Posterior cingulate gyrus (tissue), 11 donors: ENCODE measurements at regions not wholly inside any gene's neighbourhood (a gene's known extent, or its start where the extent isn't known, plus 50 kb on each side); places are given as distances from the start of the nearest gene placed in this dataset.

Experiments
- DNase-seq, 10 donors: peaks; one replicate each; pipeline versions ENCODE4 v3.0.0 to v3.0.0-alpha.2; 2020 to 2021; ENCODE audit warnings: mixed read lengths in 3 of 10
- intact Hi-C: fragments of 100-400 bp; cut with DNase I; formaldehyde crosslinking; loops from one replicate; pipeline ENCODE4 v1.15.1; 2023

DNA sequence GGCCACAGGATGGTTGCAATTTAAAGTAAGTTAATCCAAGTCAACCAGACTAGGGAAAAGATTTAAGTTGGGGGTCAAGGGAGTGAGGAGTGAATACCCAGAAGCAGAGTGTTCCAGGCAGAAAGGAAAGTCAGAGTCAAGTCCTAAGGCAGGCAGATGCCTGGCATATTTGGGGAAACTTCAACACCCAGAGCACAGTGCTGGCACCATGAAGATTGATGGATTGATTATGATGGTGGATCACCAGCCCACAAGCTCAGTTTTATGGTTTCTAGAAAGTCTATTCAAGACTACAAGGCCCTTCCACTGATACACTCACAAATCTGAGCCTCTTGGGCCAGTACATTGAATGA is 100.1 kb upstream of the DUSP10 start:
- DNase-seq = no peak
- intact Hi-C loops = no loop called here

- intact Hi-C loops = no loop called here
- no peak for DNase-seq
Observed at GRCh38 chr1:221841251-221841982, 99.5 kb upstream of the DUSP10 start.

GRCh38 chr1:221840511-221841243 is 98.8 kb upstream of the DUSP10 start:
- intact Hi-C loops = no loop called here
- no peak for DNase-seq

- DNase-seq = no peak
- intact Hi-C loops = no loop called here
Observed at GRCh38 chr1:221839782-221840395, 98.0 kb upstream of the DUSP10 start.

DNA sequence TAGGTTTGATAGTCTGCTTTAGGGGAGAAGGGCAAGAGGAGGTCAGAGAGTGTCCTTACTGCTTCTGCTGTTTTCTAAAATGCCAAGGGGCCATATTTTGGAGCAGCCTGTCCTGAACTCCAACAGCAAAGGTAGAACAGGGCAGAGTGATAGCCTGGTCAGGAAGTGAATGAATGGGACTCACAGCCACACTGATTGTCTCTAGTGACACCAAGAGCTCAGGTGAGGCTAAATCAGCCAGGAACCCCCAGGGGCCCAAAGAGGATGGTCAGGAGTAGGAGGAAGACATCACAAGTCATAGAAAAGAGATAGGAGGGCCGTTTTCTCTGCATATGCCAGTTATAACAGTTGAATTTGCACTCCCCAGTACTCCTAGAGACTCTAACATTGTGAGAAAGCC is 97.4 kb upstream of the DUSP10 start:
- DNase-seq = no peak
- intact Hi-C loops = no loop called here

- intact Hi-C loops = no loop called here
- no peak for DNase-seq
Observed at GRCh38 chr1:221837896-221838295, 96.0 kb upstream of the DUSP10 start.

GRCh38 chr1:221834698-221835513 is 93.0 kb upstream of the DUSP10 start:
- DNase-seq = no peak
- intact Hi-C loops = no loop called here

- no peak for DNase-seq
- intact Hi-C loops = no loop called here
Observed at GRCh38 chr1:221832617-221833016, 90.7 kb upstream of the DUSP10 start.

- intact Hi-C loops = no loop called here
- DNase-seq = no peak
Observed at GRCh38 chr1:221832151-221832550, 90.3 kb upstream of the DUSP10 start.

DNA sequence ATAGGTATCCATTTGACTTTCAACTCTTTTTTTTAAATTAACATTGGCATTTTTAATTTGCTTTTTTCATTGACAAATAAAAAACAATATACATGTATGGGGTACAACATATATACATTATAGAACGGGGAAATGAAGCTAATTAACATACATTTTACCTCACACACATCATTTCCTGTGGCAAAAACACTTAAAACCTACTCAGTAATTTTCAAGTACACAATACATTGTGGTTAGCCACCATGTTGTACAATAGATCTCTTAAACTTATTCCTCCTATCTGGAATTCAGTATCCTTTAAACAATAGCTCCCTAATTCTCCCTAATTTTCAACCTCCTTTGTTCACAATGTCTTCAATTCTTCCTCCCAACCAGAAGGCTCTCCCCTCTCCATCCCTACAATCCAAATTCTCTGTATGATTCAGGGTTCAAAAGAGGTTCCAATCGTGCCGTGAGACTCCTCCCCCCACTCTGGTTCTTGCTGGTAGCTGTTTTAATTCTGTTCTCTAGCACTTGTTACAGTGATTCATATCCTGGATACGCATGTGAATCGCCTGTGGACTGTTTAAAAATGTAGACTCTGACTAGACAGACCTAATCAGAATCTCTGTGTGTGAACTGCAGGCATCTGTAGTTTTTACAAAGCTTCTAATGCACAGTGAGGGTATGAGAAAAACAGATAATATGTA is 87.6 kb upstream of the DUSP10 start:
- intact Hi-C loops = no loop called here
- no peak for DNase-seq

- intact Hi-C loops = no loop called here
- no peak for DNase-seq
Observed at GRCh38 chr1:221827307-221827642, 85.4 kb upstream of the DUSP10 start.

GRCh38 chr1:221824909-221825308 is 83.0 kb upstream of the DUSP10 start:
- no peak for DNase-seq
- intact Hi-C loops = no loop called here

DNA sequence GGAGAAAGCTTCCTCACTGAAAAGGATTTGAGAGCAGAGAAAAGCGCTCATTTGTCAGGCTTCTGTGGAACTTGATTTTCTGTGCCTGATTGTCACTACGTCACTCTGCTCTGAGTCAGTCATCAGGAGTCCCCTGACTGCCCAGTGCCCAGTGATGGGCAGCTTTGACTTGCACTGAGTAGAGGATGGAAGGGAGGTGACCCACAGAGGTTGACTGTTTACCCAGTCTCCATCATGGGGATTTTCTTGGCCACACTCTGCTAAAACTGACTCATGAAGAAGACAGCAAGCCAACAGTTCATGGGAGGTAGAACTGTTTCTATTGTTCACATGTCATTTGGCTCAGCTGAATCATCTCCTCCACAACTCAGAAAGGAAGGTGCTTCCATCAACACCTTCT is 82.1 kb upstream of the DUSP10 start:
- no peak for DNase-seq
- intact Hi-C loops = no loop called here

DNA sequence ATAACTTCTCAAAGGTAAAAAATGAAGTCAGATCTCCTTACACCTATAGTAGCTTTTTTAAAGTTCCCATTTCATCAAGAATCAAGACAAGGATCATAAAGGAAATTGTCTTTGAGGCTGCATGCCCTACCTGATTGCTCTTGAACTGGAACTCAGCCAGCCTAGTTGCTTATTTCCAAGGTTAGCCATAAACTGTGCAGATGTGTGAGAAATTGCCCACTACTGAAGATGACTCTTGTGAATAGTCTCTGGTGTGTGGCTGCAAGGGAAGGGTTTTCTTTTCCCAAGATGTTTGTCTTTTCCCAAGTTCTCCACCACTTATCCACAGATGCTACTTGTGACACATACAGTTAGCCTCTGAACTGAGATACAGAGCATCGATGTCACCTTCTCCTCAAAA is 81.7 kb upstream of the DUSP10 start:
- intact Hi-C loops = no loop called here

GRCh38 chr1:221823149-221823548 is 81.3 kb upstream of the DUSP10 start:
- DNase-seq = no peak
- intact Hi-C loops = no loop called here

More for the DNA sequence above, 81.7 kb upstream of the DUSP10 start:
- DNase-seq = no peak

DNA sequence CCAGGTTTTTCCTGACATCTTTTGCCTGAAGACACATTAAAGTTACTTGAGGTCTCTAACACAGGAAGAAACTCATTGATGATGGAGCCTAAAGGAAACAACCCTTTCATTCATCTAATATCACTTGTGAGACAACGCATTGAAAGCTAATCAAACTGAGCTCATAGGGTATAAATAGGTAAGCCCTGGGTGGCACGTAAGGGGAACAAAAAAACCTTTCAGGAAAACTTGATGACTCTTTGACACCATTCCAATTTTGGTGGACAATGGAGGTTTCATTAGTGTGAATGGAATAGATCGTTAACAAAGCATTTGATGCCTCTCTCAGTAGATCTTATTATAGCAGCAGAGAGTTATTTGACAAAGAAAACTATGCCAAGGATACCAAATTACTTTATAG is 80.7 kb upstream of the DUSP10 start:
- DNase-seq = no peak
- intact Hi-C loops = no loop called here

DNA sequence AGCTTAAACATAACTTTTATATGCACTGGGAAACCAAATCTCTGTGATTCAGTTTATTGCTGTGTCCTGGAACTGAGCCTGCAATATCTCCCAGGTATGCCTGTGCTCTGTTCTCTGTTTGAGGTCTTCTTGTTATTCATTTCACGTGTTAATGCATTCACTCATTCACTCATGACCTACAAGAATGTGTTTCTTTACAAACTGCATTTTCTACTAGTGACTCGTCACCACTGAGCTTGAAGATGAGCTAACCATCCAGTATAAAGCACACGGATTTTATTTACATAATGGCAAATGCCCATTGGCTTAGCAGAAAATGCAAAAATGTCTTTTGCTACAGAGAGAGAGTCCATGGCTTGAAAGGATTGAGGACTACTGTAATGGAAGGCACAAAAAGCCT is 75.0 kb upstream of the DUSP10 start:
- intact Hi-C loops = no loop called here
- no peak for DNase-seq

GRCh38 chr1:221815660-221816059 is 73.8 kb upstream of the DUSP10 start:
- DNase-seq = no peak
- intact Hi-C loops = no loop called here

DNA sequence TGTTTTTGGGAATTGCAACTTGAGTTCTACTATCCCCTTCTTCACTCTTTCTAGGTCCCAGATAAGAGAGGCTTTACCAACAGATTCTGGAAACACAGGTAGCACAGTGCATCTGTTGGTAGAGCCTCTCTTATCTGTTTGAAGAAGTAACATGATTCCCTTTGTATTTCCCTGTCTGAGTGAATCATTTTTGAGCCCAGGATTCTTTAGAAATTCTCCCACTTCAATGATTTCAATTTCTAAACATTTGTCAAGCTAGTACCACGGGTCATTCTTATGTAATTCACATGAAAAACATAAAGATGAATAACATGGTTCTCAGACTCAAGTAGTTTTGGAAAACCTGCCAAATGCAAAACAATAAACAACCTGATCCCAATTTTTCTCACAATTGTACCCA is 72.0 kb upstream of the DUSP10 start:
- intact Hi-C loops = no loop called here
- DNase-seq = no peak

- no peak for DNase-seq
- intact Hi-C loops = no loop called here
Observed at GRCh38 chr1:221812905-221813597, 71.2 kb upstream of the DUSP10 start.
